IPS-NIHi7 (cell line): ENCODE measurements at regions not wholly inside any gene's neighbourhood (a gene's known extent, or its start where the extent isn't known, plus 50 kb on each side); places are given as distances from the start of the nearest gene placed in this dataset.
A peak's percentile ranks its signal among the peaks of the same experiment; 100 is the strongest.
"Not testable (repeated sequence)": the region's sequence is repeated elsewhere in the genome, so short reads cannot be mapped to it uniquely, and the experiment has no call there.

ENCODE experiments used
- DNase-seq: peaks from one replicate; pipeline ENCODE4 v3.0.0; 2012; ENCODE audit warnings: mixed read lengths; ENCODE audit errors: extremely low spot score

GRCh38 chr3:166089575-166089974 lies 252.4 kb upstream of the BCHE start:
- no peak for DNase-seq

- DNase-seq = no peak
These were observed 248.1 kb upstream of the BCHE start for GRCh38 chr3:166085164-166085856.

GRCh38 chr3:166080096-166080495 lies 242.9 kb upstream of the BCHE start:
- no peak for DNase-seq

GRCh38 chr3:166071831-166072230 lies 234.6 kb upstream of the BCHE start:
- no peak for DNase-seq

- no peak for DNase-seq
These were observed 227.3 kb upstream of the BCHE start for GRCh38 chr3:166064476-166064875.

GRCh38 chr3:166060789-166061479 lies 223.7 kb upstream of the BCHE start:
- DNase-seq = no peak

- DNase-seq = no peak
These were observed 215.2 kb upstream of the BCHE start for GRCh38 chr3:166052440-166052839.

GRCh38 chr3:166029507-166029906 lies 192.3 kb upstream of the BCHE start:
- no peak for DNase-seq

GRCh38 chr3:166013073-166013679 lies 176.0 kb upstream of the BCHE start:
- DNase-seq = peak; percentile 5

- no peak for DNase-seq
These were observed 174.5 kb upstream of the BCHE start for GRCh38 chr3:166011771-166012170.

- DNase-seq = no peak
These were observed 167.9 kb upstream of the BCHE start for GRCh38 chr3:166005126-166005525.

- DNase-seq = no peak
These were observed 157.1 kb upstream of the BCHE start for GRCh38 chr3:165994293-165994692.

- DNase-seq = no peak
These were observed 147.4 kb upstream of the BCHE start for GRCh38 chr3:165984589-165984988.

- DNase-seq = no peak
These were observed 146.1 kb upstream of the BCHE start for GRCh38 chr3:165983284-165983683.

GRCh38 chr3:165981318-165981717 lies 144.1 kb upstream of the BCHE start:
- DNase-seq = no peak

GRCh38 chr3:165960825-165961224 lies 123.6 kb upstream of the BCHE start:
- DNase-seq = not testable (repeated sequence)

- no peak for DNase-seq
These were observed 116.9 kb upstream of the BCHE start for GRCh38 chr3:165954171-165954570.

- DNase-seq = no peak
These were observed 109.1 kb upstream of the BCHE start for GRCh38 chr3:165946360-165946759.

GRCh38 chr3:165938986-165939540 lies 101.8 kb upstream of the BCHE start:
- DNase-seq = no peak

- DNase-seq = not testable (repeated sequence)
These were observed 98.9 kb upstream of the BCHE start for GRCh38 chr3:165936081-165936480.

- DNase-seq = not testable (repeated sequence)
These were observed 87.1 kb upstream of the BCHE start for GRCh38 chr3:165924301-165924791.

- DNase-seq = no peak
These were observed 83.8 kb upstream of the BCHE start for GRCh38 chr3:165920984-165921383.

GRCh38 chr3:165919284-165919683 lies 82.1 kb upstream of the BCHE start:
- DNase-seq = no peak
